ENCODE measurements at regions not wholly inside any gene's neighbourhood (a gene's known extent, or its start where the extent isn't known, plus 50 kb on each side); places are given as distances from the start of the nearest gene placed in this dataset.
"Not testable (repeated sequence)": the region's sequence is repeated elsewhere in the genome, so short reads cannot be mapped to it uniquely, and the experiment has no call there.

DNA sequence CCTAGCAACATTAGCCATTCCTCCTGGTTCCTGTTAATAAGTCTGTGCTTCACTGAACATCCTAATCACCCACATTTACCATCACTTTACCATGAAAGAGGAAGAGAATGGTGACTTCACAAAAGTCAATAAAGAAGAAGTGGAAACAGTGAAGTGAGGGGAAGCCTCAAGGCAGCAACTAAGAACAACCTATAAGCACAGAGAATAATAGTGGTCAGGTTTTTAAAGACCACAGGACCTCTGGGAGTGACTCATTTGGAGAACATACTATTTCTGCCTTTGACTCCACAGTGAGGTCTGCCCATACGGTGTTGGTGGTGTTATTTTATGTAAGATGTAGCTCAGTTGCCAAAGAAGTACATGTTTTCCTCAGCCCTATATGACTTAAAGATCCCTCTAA is 86.0 kb upstream of the TET2 start:
- no peak for DNase-seq

GRCh38 chr4:105061136-105061696 is 85.5 kb upstream of the TET2 start:
- DNase-seq = no peak

DNA sequence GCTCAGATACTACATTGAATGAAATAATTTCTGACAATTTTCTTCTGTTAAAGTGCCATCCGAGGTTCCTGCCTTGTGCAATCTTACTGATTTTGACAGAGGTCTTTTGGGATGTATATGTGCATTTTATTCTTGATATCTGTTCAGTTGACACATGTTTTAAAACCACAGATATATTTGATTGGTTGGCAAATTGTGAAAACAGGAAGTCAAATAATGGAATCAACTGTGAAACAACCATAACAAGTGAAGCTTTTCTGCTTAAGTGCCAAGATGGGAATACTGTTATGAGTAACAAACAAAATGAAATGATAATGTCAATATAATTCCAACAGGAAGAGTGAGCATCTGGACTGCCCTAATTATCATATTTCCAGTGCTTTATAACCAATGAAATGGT is 84.9 kb upstream of the TET2 start:
- DNase-seq = no peak

DNA sequence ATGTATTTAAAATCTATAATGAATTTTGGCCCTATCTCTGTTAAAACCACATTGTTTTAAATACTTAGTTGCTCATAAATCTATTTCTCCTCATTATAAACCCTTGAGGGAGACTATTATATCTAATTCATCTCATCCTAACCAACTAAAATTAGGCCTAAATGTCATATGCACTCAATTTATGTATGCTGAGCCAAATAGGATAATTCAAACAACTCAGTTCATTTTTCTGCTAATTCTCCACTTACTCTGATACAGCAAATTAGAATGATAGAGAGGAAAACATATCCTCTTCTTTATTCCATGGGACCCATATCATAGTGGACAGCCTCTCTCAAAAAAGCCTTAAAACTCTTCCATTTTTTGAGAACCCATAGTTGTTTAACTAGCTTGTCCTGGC is 80.3 kb upstream of the TET2 start:
- no peak for DNase-seq

GRCh38 chr4:105067431-105067830 is 79.2 kb upstream of the TET2 start:
- DNase-seq = no peak

- DNase-seq = no peak
Measured at GRCh38 chr4:105067946-105068345, 78.7 kb upstream of the TET2 start.

- DNase-seq = no peak
Measured at GRCh38 chr4:105068516-105068915, 78.2 kb upstream of the TET2 start.

- not testable (repeated sequence) for DNase-seq
Measured at GRCh38 chr4:105072095-105072494, 74.6 kb upstream of the TET2 start.

DNA sequence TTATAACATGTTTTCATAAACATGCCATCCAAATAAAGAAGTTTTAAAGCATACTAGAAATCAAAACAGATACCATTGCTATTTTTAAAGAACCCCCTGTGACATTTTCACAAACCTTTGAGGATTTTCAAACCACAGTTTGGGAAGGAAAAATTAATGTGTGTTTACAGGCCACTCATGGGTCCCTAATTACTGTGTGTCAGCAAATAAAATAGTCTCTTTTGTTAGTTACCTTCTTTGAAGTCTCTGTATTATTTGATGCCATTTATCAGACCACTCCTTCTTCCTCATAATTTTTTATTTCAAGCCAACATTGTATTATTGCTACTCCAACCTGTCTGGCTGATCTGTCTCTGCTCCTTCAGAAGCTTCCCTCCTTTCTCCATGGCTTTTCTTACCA is 72.6 kb upstream of the TET2 start:
- DNase-seq = no peak

- no peak for DNase-seq
Measured at GRCh38 chr4:105075045-105075444, 71.6 kb upstream of the TET2 start.

DNA sequence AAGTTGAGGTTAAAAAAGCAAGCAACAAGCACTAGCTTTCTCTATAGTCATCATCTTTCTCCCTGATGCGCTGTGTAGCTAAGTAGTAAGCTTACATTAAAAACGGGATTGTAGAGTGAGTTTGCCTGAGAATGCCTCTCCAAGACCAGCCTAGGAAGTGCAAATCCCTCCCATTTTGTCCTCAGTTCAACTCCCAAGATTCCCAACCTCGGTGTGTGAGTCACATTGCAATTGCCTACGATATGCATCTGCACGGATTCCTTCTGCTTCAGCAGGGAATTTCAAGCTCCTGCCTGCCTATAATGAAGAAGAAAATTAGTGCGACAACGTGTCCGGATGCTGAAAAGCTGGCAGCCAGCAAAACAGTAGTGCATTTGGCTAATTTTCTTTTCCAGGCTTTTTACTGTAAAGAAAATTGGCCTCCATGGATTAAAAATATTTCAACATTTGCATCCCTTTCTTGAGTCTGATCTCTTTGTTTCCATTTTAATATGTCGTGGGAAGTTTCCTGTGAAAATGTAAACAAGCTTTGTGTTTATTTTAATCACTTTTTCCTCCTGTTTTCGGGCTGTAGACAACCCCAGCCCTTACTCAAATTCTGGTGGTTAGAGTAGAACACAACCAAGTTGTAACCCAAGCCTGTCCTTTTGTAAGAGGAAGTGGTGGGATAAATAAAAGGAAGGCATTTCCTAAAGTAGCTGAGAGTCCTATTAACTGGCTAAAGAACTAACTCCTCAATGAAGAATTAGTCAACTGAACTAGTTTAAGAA is 58.4 kb upstream of the TET2 start:
- no peak for DNase-seq

DNA sequence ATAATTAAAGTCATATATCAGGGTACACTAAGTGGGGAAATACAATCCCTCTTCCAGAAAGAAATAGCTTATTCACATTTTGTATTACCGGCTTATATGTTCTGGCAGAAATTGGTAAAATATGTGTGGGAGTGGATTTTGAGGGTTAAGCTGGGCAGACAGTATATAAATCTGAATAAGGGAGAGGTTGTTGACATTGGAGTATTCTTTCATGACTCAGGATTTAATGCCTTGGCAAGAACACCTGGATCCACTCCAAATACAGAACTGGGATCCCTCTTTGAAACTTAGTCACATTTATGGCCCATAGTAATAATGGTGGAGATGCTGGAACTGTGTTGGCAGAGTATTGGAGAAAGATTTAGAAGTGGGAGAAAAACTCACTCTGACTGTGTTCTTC is 54.3 kb upstream of the TET2 start:
- no peak for DNase-seq

DNA sequence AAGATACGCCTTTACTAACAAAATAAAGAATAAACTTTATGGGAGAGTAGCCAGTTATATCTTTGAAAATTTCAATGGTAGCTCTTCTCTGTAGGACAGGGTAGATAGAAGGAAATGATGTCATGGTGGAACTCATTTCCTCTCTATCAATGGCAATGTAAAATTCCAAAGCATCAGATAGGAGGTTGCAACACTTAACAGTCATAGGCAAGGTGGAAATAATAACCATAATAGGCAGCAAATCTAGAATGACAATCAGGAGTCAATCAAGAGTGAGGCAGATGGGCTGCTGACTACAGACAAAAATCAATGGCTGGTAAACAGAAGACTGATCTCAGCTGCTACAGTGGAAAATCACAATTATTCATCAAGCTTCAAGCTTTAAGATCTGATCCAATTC is 53.9 kb upstream of the TET2 start:
- DNase-seq = no peak

- no peak for DNase-seq
Measured at GRCh38 chr4:105093975-105094374, 52.7 kb upstream of the TET2 start.

Measured in NCI-H1436 treated with DMSO at 0.1 percent for 48 hours (cell line).